GM10266 (cell line): ENCODE measurements at regions not wholly inside any gene's neighbourhood (a gene's known extent, or its start where the extent isn't known, plus 50 kb on each side); places are given as distances from the start of the nearest gene placed in this dataset.

ENCODE experiments used
- DNase-seq: peaks from one replicate; pipeline ENCODE4 v3.0.0; 2012; ENCODE audit errors: extremely low spot score
- TF ChIP-seq, protein P1 (sequence below): IDR thresholded peaks from 2 replicates; pipeline ENCODE4 v1.5.1; 2012; ENCODE audit warnings: mild to moderate bottlenecking, low read depth; ENCODE audit not compliant: control insufficient read depth, insufficient read depth; ENCODE audit errors: missing control alignments

- no peak for DNase-seq
- TF ChIP-seq, protein P1, sequence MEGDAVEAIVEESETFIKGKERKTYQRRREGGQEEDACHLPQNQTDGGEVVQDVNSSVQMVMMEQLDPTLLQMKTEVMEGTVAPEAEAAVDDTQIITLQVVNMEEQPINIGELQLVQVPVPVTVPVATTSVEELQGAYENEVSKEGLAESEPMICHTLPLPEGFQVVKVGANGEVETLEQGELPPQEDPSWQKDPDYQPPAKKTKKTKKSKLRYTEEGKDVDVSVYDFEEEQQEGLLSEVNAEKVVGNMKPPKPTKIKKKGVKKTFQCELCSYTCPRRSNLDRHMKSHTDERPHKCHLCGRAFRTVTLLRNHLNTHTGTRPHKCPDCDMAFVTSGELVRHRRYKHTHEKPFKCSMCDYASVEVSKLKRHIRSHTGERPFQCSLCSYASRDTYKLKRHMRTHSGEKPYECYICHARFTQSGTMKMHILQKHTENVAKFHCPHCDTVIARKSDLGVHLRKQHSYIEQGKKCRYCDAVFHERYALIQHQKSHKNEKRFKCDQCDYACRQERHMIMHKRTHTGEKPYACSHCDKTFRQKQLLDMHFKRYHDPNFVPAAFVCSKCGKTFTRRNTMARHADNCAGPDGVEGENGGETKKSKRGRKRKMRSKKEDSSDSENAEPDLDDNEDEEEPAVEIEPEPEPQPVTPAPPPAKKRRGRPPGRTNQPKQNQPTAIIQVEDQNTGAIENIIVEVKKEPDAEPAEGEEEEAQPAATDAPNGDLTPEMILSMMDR: no peak
Measured at GRCh38 chr3:139095803-139096466, 51.2 kb upstream of the PRR23C start.

- TF ChIP-seq, protein P1: no peak
Measured at GRCh38 chr3:139096670-139097069, 52.0 kb upstream of the PRR23C start.

DNA sequence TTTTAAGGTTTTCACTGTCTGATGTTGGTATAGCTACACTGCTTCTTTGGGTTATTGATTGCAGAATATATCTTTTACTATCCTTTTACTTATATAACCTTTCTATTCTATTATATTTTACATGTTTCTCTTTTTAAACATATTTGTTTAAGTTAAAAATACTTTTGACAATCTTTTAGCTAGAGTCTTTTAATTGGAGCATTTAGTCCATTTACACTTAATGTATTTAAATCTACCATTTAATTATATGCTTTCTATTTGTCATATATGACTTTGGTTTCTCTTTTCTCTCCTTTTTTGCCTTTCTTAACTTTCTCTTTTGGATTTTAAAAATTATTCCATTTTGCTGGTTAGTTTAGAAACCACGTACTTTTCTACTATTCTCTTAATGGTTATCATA, 53.7 kb upstream of the PRR23C start:
- DNase-seq: no peak
- TF ChIP-seq, protein P1: no peak

More at GRCh38 chr3:139096670-139097069, 52.0 kb upstream of the PRR23C start:
- DNase-seq: no peak

DNA sequence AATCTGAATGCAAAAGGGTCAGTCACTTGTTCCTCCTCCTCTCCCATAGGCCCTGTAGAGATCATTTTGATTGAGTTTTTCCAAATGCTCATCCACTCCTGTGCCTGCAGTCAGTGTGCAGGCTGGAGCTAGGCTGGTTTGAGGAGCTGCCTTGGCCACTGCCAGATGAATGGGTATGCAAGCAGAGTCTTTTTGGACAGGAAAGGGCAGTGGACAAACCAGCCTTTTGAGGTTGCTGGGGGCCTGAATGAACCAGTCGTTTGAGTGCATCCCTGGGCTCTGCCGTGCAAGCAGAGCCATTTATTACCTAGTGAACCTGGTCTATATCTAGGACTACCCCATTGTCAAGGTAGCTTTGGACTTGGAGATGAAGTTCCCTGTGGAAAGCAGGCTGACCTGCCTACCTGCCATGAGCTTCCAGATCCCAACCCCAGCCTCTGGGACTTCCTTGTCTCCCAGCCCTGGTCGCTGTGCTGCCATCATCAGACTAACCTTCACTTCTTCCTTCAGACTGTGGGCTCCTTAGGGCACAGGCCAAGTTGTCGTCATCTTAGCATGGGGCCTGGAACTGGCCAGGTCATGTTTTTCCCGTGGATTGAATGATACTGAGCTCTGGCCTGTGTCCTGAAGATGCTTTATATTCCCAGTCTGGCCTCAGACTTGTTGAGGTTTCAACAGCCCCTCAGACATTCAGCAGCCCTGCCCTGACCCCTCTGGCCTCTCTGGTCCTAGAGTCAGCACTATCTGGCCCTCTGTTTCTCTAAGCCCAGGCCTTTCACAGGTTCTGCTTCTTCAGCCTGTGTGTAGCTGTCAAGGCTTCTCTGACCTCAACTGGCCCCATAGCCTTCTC, 55.5 kb upstream of the PRR23C start:
- DNase-seq: no peak
- TF ChIP-seq, protein P1: no peak

- TF ChIP-seq, protein P1: no peak
- no peak for DNase-seq
Measured at GRCh38 chr3:139100821-139101220, 56.1 kb upstream of the PRR23C start.

DNA sequence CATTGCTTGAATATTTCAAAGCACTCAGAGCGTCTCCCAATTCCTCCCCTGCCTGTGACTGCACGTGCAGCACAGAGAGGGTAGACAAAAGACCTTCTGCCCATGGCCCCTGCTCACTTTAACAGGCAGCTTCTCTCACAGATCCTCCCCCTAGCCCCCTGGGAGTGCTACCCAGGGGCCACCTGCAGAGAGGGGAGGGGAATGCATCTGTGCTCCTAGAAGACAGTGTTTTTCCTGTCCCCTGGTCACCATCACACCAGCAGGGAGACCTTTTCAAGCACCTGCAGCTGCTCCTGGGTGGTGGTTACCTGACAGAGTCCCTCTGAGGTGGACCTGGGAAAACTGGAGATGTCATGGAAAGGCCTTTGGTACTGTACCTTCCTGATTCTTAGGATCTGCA, 56.7 kb upstream of the PRR23C start:
- no peak for DNase-seq
- TF ChIP-seq, protein P1: no peak

- TF ChIP-seq, protein P1: no peak
Measured at GRCh38 chr3:139103484-139103883, 58.8 kb upstream of the PRR23C start.

More at GRCh38 chr3:139103484-139103883, 58.8 kb upstream of the PRR23C start:
- no peak for DNase-seq
